Upper lobe of left lung (tissue), 4 donors: ENCODE measurements at regions not wholly inside any gene's neighbourhood (a gene's known extent, or its start where the extent isn't known, plus 50 kb on each side); places are given as distances from the start of the nearest gene placed in this dataset.

Source experiments
- CTCF ChIP-seq, 6 experiments: fragments of 450-650 bp in 4 of 6; fragments of 200-600 bp in 2 of 6; sonication (generic) in 2 of 6; IDR thresholded peaks; one replicate each; pipeline ENCODE4 v1.5.1; 2016 to 2019; ENCODE audit warnings: antibody characterized with exemption in 6 of 6
- POLR2AphosphoS5 ChIP-seq, 2 donors: sonication (generic); formaldehyde crosslinking; IDR thresholded peaks; one replicate each; pipeline ENCODE4 v1.5.1; 2017; ENCODE audit warnings: antibody characterized with exemption in 2 of 2

- TF ChIP-seq POLR2AphosphoS5 (IDR thresholded peaks at IDR 0.05) = no peak
- TF ChIP-seq CTCF (IDR thresholded peaks at IDR 0.05) = no peak
These were observed 688.5 kb downstream of the EFNB2 start for GRCh38 chr13:105846923-105847322.
